K562 (cell line): ENCODE measurements at regions not wholly inside any gene's neighbourhood (a gene's known extent, or its start where the extent isn't known, plus 50 kb on each side); places are given as distances from the start of the nearest gene placed in this dataset.

Source experiments
- CTCF ChIP-seq, 3 experiments: IDR thresholded peaks in 2 of 3; conservative IDR thresholded peaks in 1 of 3; 2 replicates each; pipeline ENCODE4 v1.5.1; 2011 to 2012; ENCODE audit warnings: low read length in 3 of 3, mild to moderate bottlenecking in 3 of 3, control low read depth in 2 of 3, improper control_type of control experiment in 1 of 3, inconsistent platforms in 1 of 3, low read depth in 1 of 3, mixed read lengths in 1 of 3, moderate library complexity in 1 of 3; ENCODE audit not compliant: insufficient read depth in 2 of 3
- EP300 ChIP-seq: IDR thresholded peaks from 2 replicates; pipeline ENCODE4 v1.6.1; 2012; ENCODE audit warnings: low read length, improper control_type of control experiment
- GABPA ChIP-seq: fragments of 200-800 bp; sonication (Bioruptor generic); conservative IDR thresholded peaks from 2 replicates; pipeline ENCODE4 v1.6.1; 2016; ENCODE audit warnings: low read depth, missing genetic modification characterization, missing compliant biosample characterization
- MAFK ChIP-seq: IDR thresholded peaks from 2 replicates; pipeline ENCODE4 v1.6.1; 2011; ENCODE audit warnings: low read length, improper control_type of control experiment
- NFIC ChIP-seq: fragments of 450-650 bp; IDR thresholded peaks from 2 replicates; pipeline ENCODE4 v1.6.1; 2017; ENCODE audit warnings: mild to moderate bottlenecking, inconsistent platforms
- PHB2 ChIP-seq: fragments of 450-650 bp; IDR thresholded peaks from 2 replicates; pipeline ENCODE4 v1.6.1; 2017; ENCODE audit warnings: low read depth
- SREBF2 ChIP-seq: sonication (generic); formaldehyde crosslinking; IDR thresholded peaks from 2 replicates; pipeline ENCODE4 v1.4.0; 2020; ENCODE audit warnings: mild to moderate bottlenecking, missing genetic modification reagents
- ZKSCAN1 ChIP-seq: fragments of 150-350 bp; IDR thresholded peaks from 2 replicates; pipeline ENCODE4 v1.6.1; 2016; ENCODE audit warnings: low read depth, low read length
- ZNF274 ChIP-seq: IDR thresholded peaks from 2 replicates; pipeline ENCODE4 v1.6.1; 2011; ENCODE audit warnings: low read depth, mild to moderate bottlenecking, low read length, moderate library complexity, borderline replicate concordance
- TF ChIP-seq, protein P1 (sequence below): fragments of 450-650 bp; formaldehyde crosslinking; IDR thresholded peaks from 2 replicates; pipeline ENCODE4 v1.4.0; 2022; ENCODE audit warnings: missing genetic modification characterization
- TF ChIP-seq, protein P2 (sequence below): sonication (generic); formaldehyde crosslinking; IDR thresholded peaks from 2 replicates; pipeline ENCODE4 v1.8.0; 2022; ENCODE audit warnings: missing genetic modification reagents, mild to moderate bottlenecking, moderate library complexity, borderline replicate concordance
- TF ChIP-seq, protein P3 (sequence below), 2 experiments: fragments of 150-350 bp in 1 of 2; IDR thresholded peaks; 2 replicates each; pipeline ENCODE4 v1.6.1; 2012 to 2016; ENCODE audit warnings: low read depth in 2 of 2, low read length in 2 of 2, mild to moderate bottlenecking in 1 of 2, moderate library complexity in 1 of 2

DNA sequence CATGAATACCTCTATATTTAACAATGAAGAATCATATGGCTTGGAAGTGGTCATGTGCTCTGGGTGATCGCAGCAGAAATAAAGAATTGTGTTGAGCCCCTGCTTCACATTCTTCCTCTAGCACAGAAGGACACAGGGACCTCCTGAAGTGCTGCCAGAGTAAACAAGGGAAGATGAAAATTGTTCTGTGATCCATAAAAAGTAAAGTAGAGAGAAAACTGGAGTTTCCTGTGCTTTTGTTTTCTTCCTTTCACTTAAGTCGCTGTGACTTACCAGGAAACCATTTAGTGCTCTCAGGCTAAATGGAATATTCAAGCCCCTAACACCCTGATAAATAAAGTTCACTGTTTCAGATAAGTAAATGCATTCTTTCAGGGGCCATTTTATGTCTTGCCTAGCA lies 1173.6 kb upstream of the CHAC2 start:
- TF ChIP-seq NFIC (no peak), PHB2 (no peak), ZKSCAN1 (no peak), GABPA (tag) (no peak), CTCF (IDR thresholded peaks at IDR 0.05 in 2 of 3, conservative IDR thresholded peaks at IDR 0.05 in 1 of 3; ENCODE audit: insufficient read depth in 2 of 3, low read depth in 1 of 3, low read length in 3 of 3) (no peak), MAFK (no peak), SREBF2 (no peak), EP300 (no peak), ZNF274 (no peak)
- TF ChIP-seq, protein P1, sequence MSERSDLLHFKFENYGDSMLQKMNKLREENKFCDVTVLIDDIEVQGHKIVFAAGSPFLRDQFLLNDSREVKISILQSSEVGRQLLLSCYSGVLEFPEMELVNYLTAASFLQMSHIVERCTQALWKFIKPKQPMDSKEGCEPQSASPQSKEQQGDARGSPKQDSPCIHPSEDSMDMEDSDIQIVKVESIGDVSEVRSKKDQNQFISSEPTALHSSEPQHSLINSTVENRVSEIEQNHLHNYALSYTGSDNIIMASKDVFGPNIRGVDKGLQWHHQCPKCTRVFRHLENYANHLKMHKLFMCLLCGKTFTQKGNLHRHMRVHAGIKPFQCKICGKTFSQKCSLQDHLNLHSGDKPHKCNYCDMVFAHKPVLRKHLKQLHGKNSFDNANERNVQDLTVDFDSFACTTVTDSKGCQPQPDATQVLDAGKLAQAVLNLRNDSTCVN, result no peak
- TF ChIP-seq, protein P2, sequence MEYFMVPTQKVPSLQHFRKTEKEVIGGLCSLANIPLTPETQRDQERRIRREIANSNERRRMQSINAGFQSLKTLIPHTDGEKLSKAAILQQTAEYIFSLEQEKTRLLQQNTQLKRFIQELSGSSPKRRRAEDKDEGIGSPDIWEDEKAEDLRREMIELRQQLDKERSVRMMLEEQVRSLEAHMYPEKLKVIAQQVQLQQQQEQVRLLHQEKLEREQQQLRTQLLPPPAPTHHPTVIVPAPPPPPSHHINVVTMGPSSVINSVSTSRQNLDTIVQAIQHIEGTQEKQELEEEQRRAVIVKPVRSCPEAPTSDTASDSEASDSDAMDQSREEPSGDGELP (CRISPR knock-in tag), result no peak
- TF ChIP-seq, protein P3, sequence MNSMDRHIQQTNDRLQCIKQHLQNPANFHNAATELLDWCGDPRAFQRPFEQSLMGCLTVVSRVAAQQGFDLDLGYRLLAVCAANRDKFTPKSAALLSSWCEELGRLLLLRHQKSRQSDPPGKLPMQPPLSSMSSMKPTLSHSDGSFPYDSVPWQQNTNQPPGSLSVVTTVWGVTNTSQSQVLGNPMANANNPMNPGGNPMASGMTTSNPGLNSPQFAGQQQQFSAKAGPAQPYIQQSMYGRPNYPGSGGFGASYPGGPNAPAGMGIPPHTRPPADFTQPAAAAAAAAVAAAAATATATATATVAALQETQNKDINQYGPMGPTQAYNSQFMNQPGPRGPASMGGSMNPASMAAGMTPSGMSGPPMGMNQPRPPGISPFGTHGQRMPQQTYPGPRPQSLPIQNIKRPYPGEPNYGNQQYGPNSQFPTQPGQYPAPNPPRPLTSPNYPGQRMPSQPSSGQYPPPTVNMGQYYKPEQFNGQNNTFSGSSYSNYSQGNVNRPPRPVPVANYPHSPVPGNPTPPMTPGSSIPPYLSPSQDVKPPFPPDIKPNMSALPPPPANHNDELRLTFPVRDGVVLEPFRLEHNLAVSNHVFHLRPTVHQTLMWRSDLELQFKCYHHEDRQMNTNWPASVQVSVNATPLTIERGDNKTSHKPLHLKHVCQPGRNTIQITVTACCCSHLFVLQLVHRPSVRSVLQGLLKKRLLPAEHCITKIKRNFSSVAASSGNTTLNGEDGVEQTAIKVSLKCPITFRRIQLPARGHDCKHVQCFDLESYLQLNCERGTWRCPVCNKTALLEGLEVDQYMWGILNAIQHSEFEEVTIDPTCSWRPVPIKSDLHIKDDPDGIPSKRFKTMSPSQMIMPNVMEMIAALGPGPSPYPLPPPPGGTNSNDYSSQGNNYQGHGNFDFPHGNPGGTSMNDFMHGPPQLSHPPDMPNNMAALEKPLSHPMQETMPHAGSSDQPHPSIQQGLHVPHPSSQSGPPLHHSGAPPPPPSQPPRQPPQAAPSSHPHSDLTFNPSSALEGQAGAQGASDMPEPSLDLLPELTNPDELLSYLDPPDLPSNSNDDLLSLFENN (IDR thresholded peaks at IDR 0.05; ENCODE audit: low read depth in 2 of 2, low read length in 2 of 2), result no peak
